Upper lobe of left lung (tissue), 4 donors: ENCODE measurements at regions not wholly inside any gene's neighbourhood (a gene's known extent, or its start where the extent isn't known, plus 50 kb on each side); places are given as distances from the start of the nearest gene placed in this dataset.

Experiments
- EP300 ChIP-seq, 4 donors: sonication (generic); formaldehyde crosslinking; IDR thresholded peaks; one replicate each; pipeline ENCODE4 v1.5.1; 2017; ENCODE audit warnings: antibody characterized with exemption in 4 of 4, control low read depth in 2 of 4
- POLR2A ChIP-seq, 4 donors: fragments of 450-650 bp; IDR thresholded peaks; one replicate each; pipeline ENCODE4 v1.5.1; 2016 to 2017; ENCODE audit warnings: antibody characterized with exemption in 4 of 4, mild to moderate bottlenecking in 2 of 4
- POLR2AphosphoS5 ChIP-seq, 2 donors: sonication (generic); formaldehyde crosslinking; IDR thresholded peaks; one replicate each; pipeline ENCODE4 v1.5.1; 2017; ENCODE audit warnings: antibody characterized with exemption in 2 of 2
- TF ChIP-seq, protein P1 (sequence below), 6 experiments: fragments of 450-650 bp in 4 of 6; fragments of 200-600 bp in 2 of 6; sonication (generic) in 2 of 6; IDR thresholded peaks; one replicate each; pipeline ENCODE4 v1.5.1; 2016 to 2019; ENCODE audit warnings: antibody characterized with exemption in 6 of 6

DNA sequence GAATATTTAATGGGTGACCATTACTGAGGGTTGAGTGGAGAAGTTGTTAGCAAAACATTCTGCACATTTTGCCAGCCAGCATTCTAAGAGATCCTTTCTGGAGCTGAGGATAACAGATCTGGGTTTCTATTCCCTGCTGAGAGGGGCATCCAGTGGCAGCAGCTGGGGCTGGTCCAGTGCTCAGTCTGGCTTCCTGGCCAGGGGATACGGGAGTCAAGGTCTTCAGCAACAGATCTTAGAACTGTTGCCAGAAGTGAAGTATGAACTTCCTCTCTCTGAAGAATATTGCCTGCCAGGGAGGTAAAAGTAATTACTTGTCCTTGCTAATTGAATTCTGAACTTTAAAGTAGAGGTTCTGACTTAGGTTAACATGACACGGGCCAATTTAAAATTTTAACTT is 568.4 kb downstream of the REEP3 start:
- TF ChIP-seq, protein P1, sequence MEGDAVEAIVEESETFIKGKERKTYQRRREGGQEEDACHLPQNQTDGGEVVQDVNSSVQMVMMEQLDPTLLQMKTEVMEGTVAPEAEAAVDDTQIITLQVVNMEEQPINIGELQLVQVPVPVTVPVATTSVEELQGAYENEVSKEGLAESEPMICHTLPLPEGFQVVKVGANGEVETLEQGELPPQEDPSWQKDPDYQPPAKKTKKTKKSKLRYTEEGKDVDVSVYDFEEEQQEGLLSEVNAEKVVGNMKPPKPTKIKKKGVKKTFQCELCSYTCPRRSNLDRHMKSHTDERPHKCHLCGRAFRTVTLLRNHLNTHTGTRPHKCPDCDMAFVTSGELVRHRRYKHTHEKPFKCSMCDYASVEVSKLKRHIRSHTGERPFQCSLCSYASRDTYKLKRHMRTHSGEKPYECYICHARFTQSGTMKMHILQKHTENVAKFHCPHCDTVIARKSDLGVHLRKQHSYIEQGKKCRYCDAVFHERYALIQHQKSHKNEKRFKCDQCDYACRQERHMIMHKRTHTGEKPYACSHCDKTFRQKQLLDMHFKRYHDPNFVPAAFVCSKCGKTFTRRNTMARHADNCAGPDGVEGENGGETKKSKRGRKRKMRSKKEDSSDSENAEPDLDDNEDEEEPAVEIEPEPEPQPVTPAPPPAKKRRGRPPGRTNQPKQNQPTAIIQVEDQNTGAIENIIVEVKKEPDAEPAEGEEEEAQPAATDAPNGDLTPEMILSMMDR (IDR thresholded peaks at IDR 0.05): no peak
- TF ChIP-seq POLR2AphosphoS5 (IDR thresholded peaks at IDR 0.05) (no peak), POLR2A (IDR thresholded peaks at IDR 0.05) (no peak), EP300 (IDR thresholded peaks at IDR 0.05) (no peak)
